HEK293 (cell line): ENCODE measurements at regions not wholly inside any gene's neighbourhood (a gene's known extent, or its start where the extent isn't known, plus 50 kb on each side); places are given as distances from the start of the nearest gene placed in this dataset.

ENCODE experiments used
- CTCF ChIA-PET: fragments of 350-600 bp; formaldehyde crosslinking; extraction: SDS; loops from one replicate; lab custom pipeline; 2021; ENCODE audit warnings: antibody characterized with exemption; lab: Yijun Ruan, JAX
- POLR2A ChIA-PET: fragments of 300-600 bp; formaldehyde crosslinking; extraction: SDS; loops from one replicate; lab custom pipeline; 2020; ENCODE audit warnings: antibody characterized with exemption, inconsistent platforms; lab: Yijun Ruan, JAX
- H3K27ac ChIP-seq: fragments of 200-500 bp; sonication (Bioruptor generic); 2 replicates; pipeline ENCODE4 v1.5.1; 2014; ENCODE audit warnings: low read depth, low read length, control low read depth, inconsistent platforms; ENCODE audit errors: extremely low read depth
- H3K36me3 ChIP-seq, 2 experiments: fragments of 200-500 bp in 1 of 2; sonication (Bioruptor generic) in 1 of 2; 1 replicate in 1 of 2; 2 replicates in 1 of 2; pipeline ENCODE4 v1.5.1; 2014 to 2017; ENCODE audit warnings: inconsistent platforms in 2 of 2, low read length in 2 of 2; ENCODE audit not compliant: control insufficient read depth in 2 of 2, insufficient read depth in 1 of 2
- H3K4me1 ChIP-seq: fragments of 200-500 bp; sonication (Bioruptor generic); 2 replicates; pipeline ENCODE4 v1.5.1; 2014; ENCODE audit warnings: mild to moderate bottlenecking, low read length, inconsistent platforms; ENCODE audit not compliant: control insufficient read depth, insufficient read depth
- H3K4me3 ChIP-seq: 2 replicates; pipeline ENCODE4 v1.5.1; 2011; ENCODE audit warnings: low read depth, mild to moderate bottlenecking, control low read depth, low read length, moderate library complexity
- H3K9me3 ChIP-seq: fragments of 200-500 bp; sonication (Bioruptor generic); 2 replicates; pipeline ENCODE4 v1.5.1; 2014; ENCODE audit warnings: low read depth, low read length, inconsistent platforms; ENCODE audit not compliant: control insufficient read depth, insufficient read depth
- ATF2 ChIP-seq: fragments of 450-650 bp; formaldehyde crosslinking; IDR thresholded peaks from 2 replicates; pipeline ENCODE4 v1.5.1; 2016; ENCODE audit warnings: missing biosample characterization, missing genetic modification characterization, low read depth
- FEZF1 ChIP-seq: fragments of 450-650 bp; formaldehyde crosslinking; IDR thresholded peaks from 2 replicates; pipeline ENCODE4 v1.5.1; 2016; ENCODE audit warnings: missing biosample characterization, missing genetic modification characterization
- GFI1B ChIP-seq: fragments of 450-650 bp; formaldehyde crosslinking; IDR thresholded peaks from 2 replicates; pipeline ENCODE4 v1.5.1; 2016; ENCODE audit warnings: missing biosample characterization, missing genetic modification characterization
- MZF1 ChIP-seq: fragments of 450-650 bp; formaldehyde crosslinking; IDR thresholded peaks from 2 replicates; pipeline ENCODE4 v1.5.1; 2017; ENCODE audit warnings: missing biosample characterization, missing genetic modification characterization, borderline replicate concordance
- OVOL3 ChIP-seq: fragments of 450-650 bp; formaldehyde crosslinking; IDR thresholded peaks from 2 replicates; pipeline ENCODE4 v1.5.1; 2016; ENCODE audit warnings: missing biosample characterization, missing genetic modification characterization
- REPIN1 ChIP-seq: fragments of 450-650 bp; formaldehyde crosslinking; IDR thresholded peaks from 2 replicates; pipeline ENCODE4 v1.5.1; 2017; ENCODE audit warnings: missing biosample characterization, missing genetic modification characterization, low read depth
- SALL2 ChIP-seq: fragments of 450-650 bp; formaldehyde crosslinking; IDR thresholded peaks from 2 replicates; pipeline ENCODE4 v1.5.0; 2017; ENCODE audit warnings: missing biosample characterization, mild to moderate bottlenecking, missing genetic modification characterization, borderline replicate concordance
- TRIM28 ChIP-seq: IDR thresholded peaks from 2 replicates; pipeline ENCODE4 v1.6.1; 2011; ENCODE audit warnings: low read length, control low read depth, borderline replicate concordance
- ZBTB48 ChIP-seq: fragments of 450-650 bp; formaldehyde crosslinking; IDR thresholded peaks from 2 replicates; pipeline ENCODE4 v1.5.1; 2016; ENCODE audit warnings: missing biosample characterization, missing genetic modification characterization
- ZNF211 ChIP-seq: fragments of 450-650 bp; formaldehyde crosslinking; IDR thresholded peaks from 2 replicates; pipeline ENCODE4 v1.5.1; 2016; ENCODE audit warnings: low read depth, missing biosample characterization, missing genetic modification characterization
- ZNF426 ChIP-seq: fragments of 450-650 bp; formaldehyde crosslinking; IDR thresholded peaks from 2 replicates; pipeline ENCODE4 v1.5.1; 2017; ENCODE audit warnings: missing biosample characterization, missing genetic modification characterization, mild to moderate bottlenecking, inconsistent platforms, moderate library complexity
- ZNF585B ChIP-seq: fragments of 450-650 bp; formaldehyde crosslinking; IDR thresholded peaks from 2 replicates; pipeline ENCODE4 v1.5.1; 2016; ENCODE audit warnings: missing biosample characterization, missing genetic modification characterization
- TF ChIP-seq, protein P1 (sequence below): fragments of 450-650 bp; formaldehyde crosslinking; IDR thresholded peaks from 2 replicates; pipeline ENCODE4 v1.5.1; 2016; ENCODE audit warnings: missing biosample characterization, missing genetic modification characterization
- TF ChIP-seq, protein P2 (sequence below): fragments of 450-650 bp; formaldehyde crosslinking; IDR thresholded peaks from 2 replicates; pipeline ENCODE4 v1.5.1; 2016; ENCODE audit warnings: missing biosample characterization, missing genetic modification characterization, borderline replicate concordance
- TF ChIP-seq, protein P3 (sequence below): fragments of 450-650 bp; formaldehyde crosslinking; IDR thresholded peaks from 2 replicates; pipeline ENCODE4 v1.5.1; 2016; ENCODE audit warnings: missing biosample characterization, missing genetic modification characterization
- TF ChIP-seq, protein P4 (sequence below): fragments of 450-650 bp; formaldehyde crosslinking; IDR thresholded peaks from 2 replicates; pipeline ENCODE4 v1.5.1; 2017; ENCODE audit warnings: missing biosample characterization, missing genetic modification characterization
- TF ChIP-seq, protein P5 (sequence below): fragments of 450-650 bp; formaldehyde crosslinking; optimal IDR thresholded peaks from 2 replicates; pipeline ENCODE3; 2016; ENCODE audit warnings: missing biosample characterization, mild to moderate bottlenecking, missing genetic modification characterization
- TF ChIP-seq, protein P6 (sequence below): fragments of 450-650 bp; formaldehyde crosslinking; IDR thresholded peaks from 2 replicates; pipeline ENCODE4 v1.5.1; 2016; ENCODE audit warnings: missing biosample characterization, missing genetic modification characterization

- H3K4me1 ChIP-seq, result no peaks in the 10 kb centered on the region
- ChIA-PET POLR2A (no interaction called here), CTCF (no interaction called here)
- TF ChIP-seq ATF2 (tag by site-specific recombination), result no peak
- TF ChIP-seq FEZF1 (tag by site-specific recombination), result no peak
- TF ChIP-seq SALL2 (tag by site-specific recombination), result no peak
- TF ChIP-seq MZF1 (tag by site-specific recombination), result no peak
- TF ChIP-seq REPIN1 (tag by site-specific recombination), result no peak
- no peak for TF ChIP-seq GFI1B (tag by site-specific recombination)
- TF ChIP-seq ZNF211, result no peak
- TF ChIP-seq, protein P1, sequence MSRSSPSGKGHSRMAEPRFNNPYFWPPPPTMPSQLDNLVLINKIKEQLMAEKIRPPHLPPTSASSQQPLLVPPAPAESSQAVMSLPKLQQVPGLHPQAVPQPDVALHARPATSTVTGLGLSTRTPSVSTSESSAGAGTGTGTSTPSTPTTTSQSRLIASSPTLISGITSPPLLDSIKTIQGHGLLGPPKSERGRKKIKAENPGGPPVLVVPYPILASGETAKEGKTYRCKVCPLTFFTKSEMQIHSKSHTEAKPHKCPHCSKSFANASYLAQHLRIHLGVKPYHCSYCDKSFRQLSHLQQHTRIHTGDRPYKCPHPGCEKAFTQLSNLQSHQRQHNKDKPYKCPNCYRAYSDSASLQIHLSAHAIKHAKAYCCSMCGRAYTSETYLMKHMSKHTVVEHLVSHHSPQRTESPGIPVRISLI (tag by site-specific recombination), result no peak
- no peak for TF ChIP-seq TRIM28
- TF ChIP-seq, protein P2, sequence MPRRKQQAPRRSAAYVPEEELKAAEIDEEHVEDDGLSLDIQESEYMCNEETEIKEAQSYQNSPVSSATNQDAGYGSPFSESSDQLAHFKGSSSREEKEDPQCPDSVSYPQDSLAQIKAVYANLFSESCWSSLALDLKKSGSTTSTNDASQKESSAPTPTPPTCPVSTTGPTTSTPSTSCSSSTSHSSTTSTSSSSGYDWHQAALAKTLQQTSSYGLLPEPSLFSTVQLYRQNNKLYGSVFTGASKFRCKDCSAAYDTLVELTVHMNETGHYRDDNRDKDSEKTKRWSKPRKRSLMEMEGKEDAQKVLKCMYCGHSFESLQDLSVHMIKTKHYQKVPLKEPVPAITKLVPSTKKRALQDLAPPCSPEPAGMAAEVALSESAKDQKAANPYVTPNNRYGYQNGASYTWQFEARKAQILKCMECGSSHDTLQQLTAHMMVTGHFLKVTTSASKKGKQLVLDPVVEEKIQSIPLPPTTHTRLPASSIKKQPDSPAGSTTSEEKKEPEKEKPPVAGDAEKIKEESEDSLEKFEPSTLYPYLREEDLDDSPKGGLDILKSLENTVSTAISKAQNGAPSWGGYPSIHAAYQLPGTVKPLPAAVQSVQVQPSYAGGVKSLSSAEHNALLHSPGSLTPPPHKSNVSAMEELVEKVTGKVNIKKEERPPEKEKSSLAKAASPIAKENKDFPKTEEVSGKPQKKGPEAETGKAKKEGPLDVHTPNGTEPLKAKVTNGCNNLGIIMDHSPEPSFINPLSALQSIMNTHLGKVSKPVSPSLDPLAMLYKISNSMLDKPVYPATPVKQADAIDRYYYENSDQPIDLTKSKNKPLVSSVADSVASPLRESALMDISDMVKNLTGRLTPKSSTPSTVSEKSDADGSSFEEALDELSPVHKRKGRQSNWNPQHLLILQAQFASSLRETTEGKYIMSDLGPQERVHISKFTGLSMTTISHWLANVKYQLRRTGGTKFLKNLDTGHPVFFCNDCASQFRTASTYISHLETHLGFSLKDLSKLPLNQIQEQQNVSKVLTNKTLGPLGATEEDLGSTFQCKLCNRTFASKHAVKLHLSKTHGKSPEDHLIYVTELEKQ (tag by site-specific recombination), result no peak
- no peak for TF ChIP-seq ZBTB48 (tag by site-specific recombination)
- no peak for TF ChIP-seq ZNF585B (tag by site-specific recombination)
- TF ChIP-seq, protein P3, sequence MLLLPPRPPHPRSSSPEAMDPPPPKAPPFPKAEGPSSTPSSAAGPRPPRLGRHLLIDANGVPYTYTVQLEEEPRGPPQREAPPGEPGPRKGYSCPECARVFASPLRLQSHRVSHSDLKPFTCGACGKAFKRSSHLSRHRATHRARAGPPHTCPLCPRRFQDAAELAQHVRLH (tag by site-specific recombination), result no peak
- TF ChIP-seq, protein P4, sequence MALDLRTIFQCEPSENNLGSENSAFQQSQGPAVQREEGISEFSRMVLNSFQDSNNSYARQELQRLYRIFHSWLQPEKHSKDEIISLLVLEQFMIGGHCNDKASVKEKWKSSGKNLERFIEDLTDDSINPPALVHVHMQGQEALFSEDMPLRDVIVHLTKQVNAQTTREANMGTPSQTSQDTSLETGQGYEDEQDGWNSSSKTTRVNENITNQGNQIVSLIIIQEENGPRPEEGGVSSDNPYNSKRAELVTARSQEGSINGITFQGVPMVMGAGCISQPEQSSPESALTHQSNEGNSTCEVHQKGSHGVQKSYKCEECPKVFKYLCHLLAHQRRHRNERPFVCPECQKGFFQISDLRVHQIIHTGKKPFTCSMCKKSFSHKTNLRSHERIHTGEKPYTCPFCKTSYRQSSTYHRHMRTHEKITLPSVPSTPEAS (tag by site-specific recombination), result no peak
- TF ChIP-seq, protein P5, sequence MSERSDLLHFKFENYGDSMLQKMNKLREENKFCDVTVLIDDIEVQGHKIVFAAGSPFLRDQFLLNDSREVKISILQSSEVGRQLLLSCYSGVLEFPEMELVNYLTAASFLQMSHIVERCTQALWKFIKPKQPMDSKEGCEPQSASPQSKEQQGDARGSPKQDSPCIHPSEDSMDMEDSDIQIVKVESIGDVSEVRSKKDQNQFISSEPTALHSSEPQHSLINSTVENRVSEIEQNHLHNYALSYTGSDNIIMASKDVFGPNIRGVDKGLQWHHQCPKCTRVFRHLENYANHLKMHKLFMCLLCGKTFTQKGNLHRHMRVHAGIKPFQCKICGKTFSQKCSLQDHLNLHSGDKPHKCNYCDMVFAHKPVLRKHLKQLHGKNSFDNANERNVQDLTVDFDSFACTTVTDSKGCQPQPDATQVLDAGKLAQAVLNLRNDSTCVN (tag by site-specific recombination), result no peak
- no peak for TF ChIP-seq ZNF426 (tag by site-specific recombination)
- H3K36me3 ChIP-seq, result no peaks in the 10 kb centered on the region
- no peaks in the 10 kb centered on the region for H3K9me3 ChIP-seq
- H3K4me3 ChIP-seq, result no peak overlapping the region
- no peak overlapping the region for H3K27ac ChIP-seq
Measured at GRCh38 chr4:156182269-156182668, 228.6 kb upstream of the CTSO start.

DNA sequence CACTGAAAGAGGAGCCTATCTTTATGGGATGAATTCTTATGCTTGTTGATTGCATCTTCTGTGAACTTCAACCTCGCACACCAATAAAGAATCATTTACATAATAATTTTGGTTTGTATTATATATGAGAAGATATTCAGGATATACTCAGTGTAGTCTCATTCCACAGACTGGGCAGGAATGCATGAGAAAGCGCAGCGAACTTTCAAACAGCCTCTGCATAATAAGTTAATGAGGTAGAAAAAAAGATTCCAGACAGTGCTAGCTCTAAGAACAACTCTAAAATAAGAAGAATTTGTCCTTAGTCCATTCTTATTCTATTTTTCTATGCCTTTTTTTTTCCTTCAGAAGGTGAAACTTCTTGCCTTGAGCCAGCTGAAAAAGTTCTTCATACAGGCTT lies 224.3 kb upstream of the CTSO start:
- POLR2A ChIA-PET, result no interaction called here
- H3K27ac ChIP-seq, result no peak overlapping the region
- no peak overlapping the region for H3K4me3 ChIP-seq
- no peaks in the 10 kb centered on the region for H3K4me1 ChIP-seq
- CTCF ChIA-PET, result no interaction called here
- H3K9me3 ChIP-seq, result no peaks in the 10 kb centered on the region
- TF ChIP-seq, protein P6, sequence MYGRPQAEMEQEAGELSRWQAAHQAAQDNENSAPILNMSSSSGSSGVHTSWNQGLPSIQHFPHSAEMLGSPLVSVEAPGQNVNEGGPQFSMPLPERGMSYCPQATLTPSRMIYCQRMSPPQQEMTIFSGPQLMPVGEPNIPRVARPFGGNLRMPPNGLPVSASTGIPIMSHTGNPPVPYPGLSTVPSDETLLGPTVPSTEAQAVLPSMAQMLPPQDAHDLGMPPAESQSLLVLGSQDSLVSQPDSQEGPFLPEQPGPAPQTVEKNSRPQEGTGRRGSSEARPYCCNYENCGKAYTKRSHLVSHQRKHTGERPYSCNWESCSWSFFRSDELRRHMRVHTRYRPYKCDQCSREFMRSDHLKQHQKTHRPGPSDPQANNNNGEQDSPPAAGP, result no peak
- TF ChIP-seq OVOL3 (tag by site-specific recombination), result no peak
- TF ChIP-seq, all 188 proteins: peak for 0
- no peaks in the 10 kb centered on the region for H3K36me3 ChIP-seq
